ENCODE measurements at regions not wholly inside any gene's neighbourhood (a gene's known extent, or its start where the extent isn't known, plus 50 kb on each side); places are given as distances from the start of the nearest gene placed in this dataset.

DNA sequence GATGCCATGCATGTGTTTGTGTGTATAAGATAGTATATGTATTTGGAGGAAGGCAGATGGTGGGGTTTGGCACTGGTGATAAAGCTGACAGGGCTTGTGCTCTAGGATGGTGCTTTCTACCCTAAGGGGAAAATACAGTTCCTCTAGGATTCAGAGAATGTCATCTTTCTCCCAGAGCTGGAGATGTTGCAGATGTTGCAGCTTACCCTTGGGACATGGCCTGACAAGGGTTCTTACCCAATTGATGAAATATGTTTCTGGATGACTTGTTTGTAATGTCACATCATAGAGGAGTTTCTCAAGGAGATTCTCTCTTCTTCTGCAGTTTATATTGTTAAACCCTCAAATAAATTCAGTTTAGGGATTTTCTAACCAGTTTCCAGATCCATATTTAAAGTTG, 52.5 kb upstream of the PITX2 start:
- no peak for ATAC-seq

DNA sequence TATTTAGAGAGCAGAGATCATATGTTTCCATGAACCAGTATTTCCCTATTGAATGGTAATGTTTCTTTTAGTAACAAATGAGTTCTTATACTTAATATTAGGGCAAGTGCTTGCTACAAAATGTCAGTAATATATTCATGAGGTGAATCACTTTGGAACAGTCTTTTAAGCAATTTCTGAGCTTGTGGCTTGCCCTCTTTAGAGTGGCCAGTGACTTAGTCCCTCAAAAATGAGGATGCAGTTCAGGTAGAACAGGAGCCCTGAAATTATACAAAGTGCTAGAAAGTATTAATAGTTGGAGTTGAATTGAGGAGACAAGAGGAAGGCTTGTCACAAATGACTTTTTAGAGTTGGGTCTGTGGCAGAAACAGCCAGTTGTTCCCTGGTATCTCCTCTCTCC, 53.4 kb upstream of the PITX2 start:
- ATAC-seq, result no peak

DNA sequence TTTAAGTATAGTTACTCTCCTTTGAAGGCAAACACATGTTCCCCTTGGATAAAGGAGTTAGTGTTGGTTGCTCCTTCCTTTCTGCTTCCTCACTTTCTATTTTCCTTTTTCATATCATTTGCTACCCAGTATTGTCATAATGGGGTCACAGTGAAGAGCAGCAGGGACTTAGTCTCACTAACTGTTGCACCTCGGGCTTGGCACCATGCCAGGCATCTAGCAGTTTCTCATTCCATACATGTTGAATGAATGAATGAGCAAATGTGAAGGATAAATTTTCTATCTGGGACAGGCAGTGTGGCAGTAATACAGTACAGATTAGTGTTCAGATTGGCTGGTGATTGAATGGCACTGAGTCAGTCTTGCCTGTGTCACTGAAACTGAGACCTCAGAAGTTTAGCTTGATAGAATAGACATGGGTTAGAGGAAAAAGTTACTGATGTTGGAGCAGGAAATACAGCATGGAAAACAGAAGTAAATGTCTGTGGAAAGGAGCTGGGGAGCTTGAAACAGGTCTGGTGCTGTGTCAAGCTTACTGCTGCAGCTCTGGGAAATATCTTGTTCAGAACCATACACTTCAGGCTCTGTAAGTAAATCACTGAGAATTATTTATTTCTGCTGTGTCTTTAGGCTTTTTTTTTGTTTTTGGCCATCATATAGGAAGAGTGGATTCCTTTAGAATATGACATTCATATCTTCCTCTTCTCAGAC, 55.8 kb upstream of the PITX2 start:
- ATAC-seq, result no peak

DNA sequence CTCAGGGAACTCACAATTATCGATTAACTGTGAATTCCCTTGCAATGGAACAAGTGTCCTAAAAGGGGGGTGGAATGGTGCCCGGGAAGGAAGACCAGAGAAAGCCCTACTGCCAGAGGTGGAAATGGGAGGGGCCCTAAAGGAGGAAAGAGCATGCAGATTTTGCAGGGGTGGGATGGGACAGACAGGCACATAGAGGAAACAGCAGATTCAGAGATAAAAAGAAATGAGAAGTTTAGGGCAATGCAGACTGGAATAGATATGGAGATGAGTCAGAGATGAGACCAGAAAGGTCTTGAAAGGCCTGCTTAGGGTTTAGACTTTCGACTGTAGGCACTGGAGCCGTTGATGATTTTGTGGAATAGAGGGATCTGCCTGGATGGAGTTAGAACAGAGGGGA, 57.4 kb upstream of the PITX2 start:
- ATAC-seq, result no peak

DNA sequence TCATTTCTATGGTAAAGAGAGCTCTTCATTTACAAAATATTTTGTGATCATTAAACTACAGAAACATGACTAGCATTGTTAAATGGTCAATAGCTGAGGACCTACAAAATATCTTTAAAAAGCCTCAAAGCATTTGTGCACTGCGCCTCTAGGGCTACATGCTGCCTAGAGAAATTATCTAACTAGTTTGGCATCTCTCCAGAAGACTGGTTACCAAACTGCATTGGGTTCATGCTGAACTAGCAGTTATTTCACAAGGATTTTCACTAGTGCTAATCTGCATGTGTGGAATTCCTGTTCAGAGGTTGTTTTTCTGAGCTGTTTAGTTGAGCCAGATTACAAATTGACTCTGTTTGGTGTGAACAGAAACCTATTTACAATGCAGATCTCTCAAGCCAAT, 58.5 kb upstream of the PITX2 start:
- no peak for ATAC-seq

DNA sequence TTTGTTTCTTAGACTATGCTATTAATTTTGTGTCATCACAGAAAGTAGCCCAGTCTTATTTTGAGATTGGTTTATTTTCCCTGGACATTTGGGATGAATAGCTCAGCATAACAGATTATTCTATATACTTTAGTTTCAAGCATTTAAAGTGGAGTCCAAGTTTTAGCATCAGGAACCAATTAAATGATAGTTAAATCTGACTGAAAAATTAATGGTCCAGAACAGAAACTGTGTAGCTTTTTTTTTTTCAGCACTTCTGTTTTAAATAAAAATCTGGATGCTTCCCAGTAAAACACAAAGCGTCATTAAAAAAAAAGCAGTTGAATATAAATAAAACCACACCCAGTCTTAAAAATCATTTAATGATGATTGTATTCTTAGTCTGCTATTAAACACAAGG, 59.4 kb upstream of the PITX2 start:
- no peak for ATAC-seq

DNA sequence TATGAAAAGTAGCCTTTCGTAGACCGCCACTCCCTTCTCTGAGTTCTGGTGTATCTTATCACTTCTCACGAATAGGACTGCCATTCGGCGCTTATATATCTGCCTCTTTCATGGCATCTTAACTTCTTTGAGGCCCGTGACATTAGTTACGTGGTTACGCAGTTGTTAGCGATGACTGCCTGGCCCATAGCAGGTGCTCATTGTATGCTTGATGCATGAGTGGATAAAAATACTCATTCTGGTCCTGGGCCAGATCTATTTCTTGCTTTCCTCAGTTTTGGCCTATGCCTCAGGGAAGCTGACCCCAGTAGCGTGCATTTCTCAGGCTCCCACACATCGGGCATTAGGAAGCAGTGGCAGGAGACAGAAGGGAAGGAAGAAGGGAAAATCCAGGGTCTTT, 60.7 kb upstream of the PITX2 start:
- ATAC-seq, result no peak

DNA sequence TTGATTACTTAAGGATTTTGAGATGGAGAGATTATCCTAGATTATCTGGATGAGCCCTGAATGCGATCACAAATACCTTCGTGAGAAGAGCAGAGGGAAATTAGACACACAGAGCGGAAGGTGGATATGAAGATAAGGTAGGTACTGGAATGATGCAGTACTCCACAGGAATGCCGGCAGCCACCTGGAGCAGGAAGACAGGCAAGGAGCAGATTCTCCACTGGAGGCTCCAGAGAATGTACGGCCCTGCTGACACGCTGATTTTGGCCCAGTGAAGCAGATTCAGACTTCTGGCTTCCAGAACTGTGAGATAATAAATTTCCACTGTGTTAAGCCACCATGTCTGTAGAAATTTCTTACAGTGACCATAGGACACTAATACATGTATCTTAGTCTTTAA, 79.4 kb upstream of the PITX2 start:
- ATAC-seq, result no peak

DNA sequence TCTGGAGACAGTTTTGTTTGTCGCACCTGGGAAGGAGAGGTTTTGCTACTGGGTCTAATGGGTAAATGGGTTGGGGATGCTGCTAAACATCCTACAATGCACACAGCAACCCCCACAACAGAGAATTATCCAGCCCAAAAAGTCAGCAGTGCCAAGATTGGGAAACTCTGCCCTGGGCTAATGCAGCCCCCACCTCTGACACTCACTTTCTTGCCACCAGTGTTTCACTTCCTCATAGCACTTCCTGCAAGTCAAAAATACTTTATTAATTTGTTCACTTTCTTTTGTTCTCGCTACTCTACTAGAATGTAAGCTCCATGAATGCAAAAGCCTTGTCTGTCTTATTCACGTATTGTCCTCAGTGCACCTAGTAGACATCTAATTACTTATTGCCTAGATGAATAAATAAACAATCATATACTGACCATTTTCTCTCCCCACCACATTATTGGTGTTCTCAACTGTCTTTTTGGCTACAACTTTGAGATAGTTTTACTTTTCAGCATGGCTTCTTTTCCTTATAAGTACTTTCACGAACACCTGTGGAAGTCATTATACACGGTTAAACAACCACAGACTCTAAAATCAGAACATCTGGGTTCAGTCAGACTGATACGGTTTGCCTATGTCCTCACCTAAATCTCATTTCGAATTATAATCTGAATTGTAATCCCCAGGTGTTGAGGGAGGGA, 82.0 kb upstream of the PITX2 start:
- ATAC-seq, result no peak

DNA sequence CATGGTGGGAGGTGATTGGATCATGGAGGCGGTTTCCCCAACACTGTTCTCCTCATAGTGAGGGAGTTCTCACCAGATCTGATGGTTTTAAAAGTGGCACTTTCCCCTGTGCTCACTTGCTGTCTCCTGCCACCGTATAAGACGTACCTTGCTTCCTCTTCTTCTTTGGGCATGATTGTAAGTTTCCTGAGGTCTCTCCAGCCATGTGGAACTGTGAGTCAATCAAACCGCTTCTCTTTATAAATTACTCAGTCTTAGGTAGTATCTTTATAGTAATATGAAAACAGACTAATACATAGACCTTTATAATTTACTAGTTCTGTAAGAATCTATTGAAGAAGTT, 82.5 kb upstream of the PITX2 start:
- no peak for ATAC-seq

DNA sequence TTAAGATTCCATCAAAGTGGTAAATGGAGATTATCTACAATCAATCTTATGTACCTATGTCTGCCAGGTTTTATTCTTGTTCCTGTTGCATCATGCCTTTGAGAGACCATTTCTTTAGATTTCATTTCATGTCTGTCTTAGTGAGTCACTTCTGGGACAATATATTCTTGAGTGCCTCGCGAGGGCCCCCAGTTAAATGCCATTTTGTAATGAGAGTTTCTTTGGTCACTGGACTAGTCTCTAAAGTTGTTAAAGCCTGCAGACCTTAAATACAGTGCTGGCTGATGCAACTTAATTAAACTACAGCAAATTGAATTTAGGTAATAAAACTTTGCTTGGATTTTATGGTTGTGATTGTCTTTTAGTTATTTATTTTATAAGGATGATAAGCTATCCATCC, 87.2 kb upstream of the PITX2 start:
- ATAC-seq, result no peak

DNA sequence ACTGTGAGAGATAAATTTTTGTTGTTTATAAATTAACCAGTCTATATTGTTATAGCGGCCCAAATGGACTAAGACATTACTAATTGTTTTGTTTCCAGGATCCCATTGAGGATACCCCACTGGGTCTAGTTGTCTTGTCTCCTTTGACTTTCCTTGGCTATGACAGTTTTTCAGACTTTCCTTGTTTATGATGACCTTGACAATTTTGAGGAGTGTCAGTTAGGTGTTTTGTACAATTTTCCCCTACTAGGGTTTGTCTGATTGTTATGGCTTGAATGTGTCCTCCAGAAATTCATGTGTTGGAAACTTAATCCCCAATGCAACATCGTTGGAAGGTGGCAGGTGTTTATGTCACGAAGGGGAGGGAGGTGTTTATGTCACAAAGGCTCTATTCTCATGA, 89.6 kb upstream of the PITX2 start:
- no peak for ATAC-seq

DNA sequence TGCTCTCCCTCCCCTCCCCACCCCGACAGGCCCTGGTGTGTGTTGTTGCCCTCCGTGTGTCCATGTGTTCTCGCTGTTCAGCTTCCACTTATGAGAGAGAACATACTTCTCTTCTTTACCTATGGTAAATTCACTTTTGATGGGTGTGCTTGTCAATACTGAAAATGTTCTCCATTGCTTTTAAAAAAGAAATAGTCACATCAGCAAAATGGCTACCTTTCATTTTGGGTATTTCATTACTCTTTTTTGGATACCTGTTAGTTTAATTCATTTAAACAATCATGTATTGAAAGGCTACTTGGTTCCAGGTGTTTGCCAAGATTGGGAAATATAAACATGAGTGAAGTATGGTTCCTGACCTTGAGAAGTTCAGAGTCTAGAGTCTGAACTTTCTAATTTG, 107.4 kb upstream of the PITX2 start:
- no peak for ATAC-seq

DNA sequence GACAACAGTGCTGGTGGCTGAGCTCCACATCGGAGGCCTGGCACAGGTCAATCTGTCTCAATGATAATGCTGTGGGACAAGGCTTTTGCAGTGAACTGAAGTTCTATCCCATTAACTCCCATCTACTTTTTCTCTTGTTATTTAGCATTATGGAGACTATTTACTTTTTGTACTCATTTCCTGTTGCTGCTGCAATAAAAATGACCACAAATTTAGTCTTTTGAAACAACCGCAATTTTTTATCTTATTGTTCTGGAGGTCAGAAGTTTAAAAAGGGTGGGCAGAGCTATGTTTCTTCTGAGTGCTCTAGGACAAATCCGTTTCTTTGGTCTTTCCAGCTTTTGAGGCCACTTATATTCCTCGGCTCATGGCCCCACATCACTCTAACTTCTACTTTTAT, 111.0 kb upstream of the PITX2 start:
- ATAC-seq, result no peak

DNA sequence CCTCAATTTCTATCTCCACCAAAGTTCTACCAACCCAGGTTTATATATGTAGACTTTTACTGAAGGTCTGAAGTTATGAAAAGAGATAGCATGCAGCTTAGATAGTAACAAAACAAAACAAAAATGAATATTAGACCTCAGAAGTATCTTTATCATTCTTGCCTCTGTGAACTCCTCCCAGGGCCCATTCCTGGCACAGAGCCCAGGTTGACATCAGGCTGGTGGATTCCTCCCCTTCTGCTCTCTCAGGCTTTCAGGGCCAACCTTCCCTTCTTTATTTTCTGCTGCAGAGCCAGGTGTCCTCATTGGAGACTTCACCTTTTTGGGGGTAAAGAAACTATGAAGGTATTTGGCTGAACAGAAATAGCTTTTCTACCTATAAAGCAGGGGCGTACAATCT, 112.8 kb upstream of the PITX2 start:
- ATAC-seq, result no peak

DNA sequence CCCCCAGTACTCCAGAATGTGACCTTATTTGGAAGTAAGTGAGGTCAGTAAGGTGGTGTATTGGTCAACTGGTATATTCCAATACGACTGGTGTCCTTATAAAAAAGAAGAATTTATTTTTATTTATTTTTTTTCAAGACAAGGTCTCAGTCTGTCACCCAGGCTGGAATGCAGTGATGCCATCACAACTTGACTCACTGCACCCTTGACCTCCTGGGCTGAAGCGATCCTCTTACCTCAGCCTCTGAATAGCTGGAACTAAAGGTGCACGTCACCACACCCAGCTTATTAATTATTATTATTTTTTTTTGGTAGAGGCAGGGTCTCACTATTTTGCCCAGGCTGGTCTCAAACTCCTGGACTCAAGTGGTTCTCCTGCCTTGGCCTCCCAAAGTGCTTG, 115.1 kb upstream of the PITX2 start:
- ATAC-seq, result no peak

DNA sequence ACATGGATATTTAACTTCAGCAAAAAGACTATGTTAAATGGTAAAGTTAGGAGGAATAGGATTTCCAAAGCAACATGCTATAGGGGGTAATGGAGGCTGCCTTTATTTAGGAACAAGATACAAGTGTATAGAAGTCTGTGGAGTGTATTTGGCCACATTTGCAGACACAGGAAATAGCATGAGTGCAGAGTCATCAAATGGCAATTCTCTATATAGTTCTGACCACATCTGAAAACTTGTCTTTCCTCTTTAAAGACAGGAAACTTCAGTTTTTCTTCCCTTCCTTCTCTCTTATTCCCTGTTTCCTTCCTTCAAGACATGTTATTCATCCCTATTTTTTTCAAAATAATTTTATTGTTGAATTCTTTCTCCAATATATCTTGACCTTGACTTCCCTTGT, 119.3 kb upstream of the PITX2 start:
- ATAC-seq, result no peak

DNA sequence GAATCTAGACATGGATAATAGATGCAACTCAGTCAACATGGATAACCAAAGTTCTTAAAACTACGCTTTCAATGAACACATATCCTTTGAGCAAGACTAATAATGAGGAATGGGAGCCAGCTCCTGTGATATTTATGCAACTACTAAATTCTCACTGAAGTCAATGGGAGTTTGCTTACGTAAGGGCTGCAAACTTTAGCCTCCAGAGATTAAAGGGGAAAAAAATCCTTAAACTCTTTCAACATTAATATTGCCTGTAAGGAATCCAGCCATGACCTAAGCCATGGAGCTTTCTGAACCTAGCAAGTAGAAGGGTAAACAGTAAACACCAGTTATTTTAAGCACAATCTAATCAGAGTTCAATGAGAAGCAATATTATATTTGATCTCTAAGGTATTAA, 125.2 kb upstream of the PITX2 start:
- ATAC-seq, result no peak

DNA sequence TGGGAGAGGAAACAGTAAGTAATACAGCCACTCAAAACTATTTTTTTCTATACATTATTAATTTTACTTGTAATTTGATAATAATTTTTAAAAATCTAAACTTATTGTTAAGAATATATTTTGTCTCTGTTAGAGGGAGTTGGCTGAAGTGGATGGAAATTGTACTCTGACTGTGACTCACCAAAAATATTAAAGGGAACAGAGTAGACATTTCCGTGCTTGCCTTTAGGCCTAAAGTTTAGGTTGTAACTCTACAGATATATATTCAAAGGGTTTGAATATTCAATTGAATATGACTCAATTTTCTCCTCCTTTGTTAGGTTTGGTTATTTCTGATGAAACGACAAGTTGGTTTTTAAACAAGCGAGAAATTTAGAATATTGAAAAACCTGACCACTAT, 128.3 kb upstream of the PITX2 start:
- ATAC-seq, result no peak

DNA sequence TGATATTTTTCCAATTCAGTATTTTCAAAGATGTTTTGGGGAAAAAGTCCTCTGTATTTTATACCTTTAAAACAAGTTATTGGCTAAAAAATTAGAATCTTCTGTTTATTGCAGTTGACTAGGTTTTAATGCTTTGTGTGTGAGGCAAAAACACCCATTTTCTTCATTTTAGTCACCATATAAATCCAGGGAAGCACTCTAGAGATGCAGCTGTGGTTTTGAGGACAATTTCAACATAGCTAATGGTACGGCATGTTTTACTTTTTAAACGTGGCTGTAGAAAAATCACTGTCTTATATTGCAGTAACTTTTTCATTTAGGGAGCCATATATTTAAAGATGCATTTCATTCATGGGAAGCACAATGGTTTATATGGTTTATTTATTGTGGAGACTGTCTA, 129.1 kb upstream of the PITX2 start:
- ATAC-seq, result no peak

DNA sequence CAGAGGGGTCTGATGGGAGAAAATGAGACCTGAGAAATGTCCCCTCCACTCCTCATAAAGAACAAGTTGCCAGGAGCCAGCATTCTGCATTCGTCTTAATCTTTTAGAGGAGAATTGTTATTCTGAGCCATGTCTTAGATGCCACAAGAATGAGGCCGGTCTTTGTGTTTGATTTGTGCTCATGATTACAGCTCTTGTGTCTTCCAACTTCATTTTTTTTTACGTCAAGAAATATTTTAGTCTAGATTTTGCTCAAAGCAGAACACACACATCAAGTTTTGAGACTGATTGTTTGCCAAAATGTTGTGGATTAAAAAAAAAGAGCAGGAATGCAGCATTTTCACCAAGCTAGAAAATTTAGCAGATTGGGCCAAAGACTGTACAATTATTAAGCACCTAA, 130.6 kb upstream of the PITX2 start:
- no peak for ATAC-seq

DNA sequence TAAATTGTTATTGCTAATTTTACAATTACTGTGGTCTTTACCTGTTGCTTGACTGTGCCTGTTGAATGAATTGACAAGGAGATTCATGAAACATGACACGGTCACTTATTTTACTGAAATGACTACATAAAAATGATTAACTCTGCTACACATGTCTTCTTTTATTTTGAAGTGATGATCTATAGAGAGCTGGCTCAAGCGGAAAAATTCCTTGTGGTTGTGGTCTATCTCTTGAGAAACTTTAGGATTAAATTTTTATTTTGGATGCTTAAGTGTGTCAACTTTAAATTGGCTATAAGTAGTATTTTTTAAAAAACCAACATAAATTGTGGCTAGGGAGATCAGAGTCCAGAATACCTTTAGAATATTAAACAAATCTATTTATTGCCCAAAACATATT, 131.8 kb upstream of the PITX2 start:
- ATAC-seq, result no peak

DNA sequence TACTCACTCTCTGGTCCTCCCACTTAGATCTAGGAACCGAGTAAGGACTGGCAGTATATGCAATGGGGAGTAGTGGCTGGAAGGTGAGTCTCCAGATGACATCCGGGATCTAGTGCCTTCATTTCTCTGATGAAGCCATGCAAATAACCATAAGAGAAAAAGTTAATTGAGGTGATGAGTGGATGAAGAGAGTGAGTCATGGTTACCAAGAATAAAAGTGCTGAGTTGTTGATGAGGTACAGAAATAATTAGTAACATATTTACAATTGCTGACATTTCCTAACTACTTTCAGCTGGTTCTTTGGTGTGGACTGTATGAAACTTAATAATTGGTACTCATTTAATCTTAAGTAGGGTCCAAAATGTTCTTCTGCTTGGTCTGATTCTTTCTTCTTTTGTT, 146.7 kb upstream of the PITX2 start:
- ATAC-seq, result no peak

DNA sequence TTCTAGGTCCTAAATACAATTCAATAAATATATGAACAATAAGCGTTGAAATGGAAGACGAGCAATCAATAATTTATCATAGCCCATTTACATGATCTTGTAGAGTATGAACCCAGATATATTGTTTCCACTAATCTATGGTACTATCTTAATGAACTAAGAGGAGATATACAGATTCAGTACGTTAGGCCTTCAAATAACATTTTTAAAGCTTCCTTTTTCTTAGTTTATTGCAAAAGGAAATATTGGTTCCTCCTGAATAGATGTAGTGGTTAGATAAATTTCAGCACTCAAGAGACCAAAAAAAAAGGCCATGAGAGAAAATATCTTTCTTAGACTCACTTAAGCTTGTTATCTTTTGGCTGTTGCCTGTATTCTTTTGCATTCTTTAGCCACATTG, 147.5 kb upstream of the PITX2 start:
- ATAC-seq, result no peak

DNA sequence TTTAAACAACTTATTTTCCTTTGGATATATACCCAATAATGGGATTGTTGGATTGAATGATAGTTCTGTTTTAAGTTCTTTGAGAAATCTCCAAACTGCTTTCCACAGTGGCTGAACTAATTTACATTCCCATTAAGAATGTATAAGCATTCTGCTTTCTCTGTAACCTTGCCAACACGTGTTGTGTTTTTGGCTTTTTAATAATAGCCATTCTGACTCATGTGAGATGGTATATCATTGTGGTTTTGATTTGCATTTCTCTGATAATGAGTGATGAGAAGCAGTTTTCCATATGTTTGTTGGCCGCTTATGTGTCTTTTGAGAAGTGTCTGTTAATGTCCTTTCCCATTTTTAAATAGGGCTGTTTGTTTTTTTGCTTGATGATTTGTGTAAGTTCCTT, 155.6 kb upstream of the PITX2 start:
- ATAC-seq, result no peak

Data from activated CD4-positive, CD25-positive, alpha-beta regulatory T cell treated with anti-CD3 and anti-CD28 coated beads, Interleukin-2, amount 50 U/mL, for 24 hours (primary cell).